MCF 10A (cell line): ENCODE measurements at regions not wholly inside any gene's neighbourhood (a gene's known extent, or its start where the extent isn't known, plus 50 kb on each side); places are given as distances from the start of the nearest gene placed in this dataset.

Source experiments
- BruUV-seq: library from RNA; stranded (reverse); fragments of 400-500 nt; replicated peaks from 2 replicates; lab custom pipeline; 2021; lab: Mats Ljungman, UMichigan
- CTCF ChIA-PET: fragments of 300-600 bp; sonication (Branson Sonifier 250); formaldehyde crosslinking; extraction: SDS; loops from one replicate; lab custom pipeline; 2021; ENCODE audit warnings: antibody characterized with exemption, inconsistent platforms; lab: Yijun Ruan, JAX
- POLR2A ChIA-PET: fragments of 300-600, 350-650 bp; sonication (Branson Sonifier 250); formaldehyde crosslinking; extraction: SDS; loops from one replicate; lab custom pipeline; 2020; ENCODE audit warnings: antibody characterized with exemption, inconsistent platforms; lab: Yijun Ruan, JAX
- DNase-seq: peaks from one replicate; pipeline ENCODE4 v3.0.0-alpha.2; 2018; ENCODE audit not compliant: unreplicated experiment
- H3K27ac Mint-ChIP-seq: one replicate; pipeline ENCODE4 v1.8.0; 2022; ENCODE audit warnings: mild to moderate bottlenecking, low read depth, mixed read lengths; ENCODE audit not compliant: unreplicated experiment
- H3K27me3 Mint-ChIP-seq: one replicate; pipeline ENCODE4 v1.8.0; 2022; ENCODE audit warnings: mixed read lengths; ENCODE audit not compliant: insufficient read depth, unreplicated experiment
- H3K36me3 Mint-ChIP-seq: one replicate; pipeline ENCODE4 v1.8.0; 2022; ENCODE audit warnings: mild to moderate bottlenecking, moderate library complexity, mixed read lengths; ENCODE audit not compliant: insufficient read depth, unreplicated experiment
- H3K4me1 Mint-ChIP-seq: one replicate; pipeline ENCODE4 v1.8.0; 2022; ENCODE audit warnings: mixed read lengths; ENCODE audit not compliant: insufficient read depth, unreplicated experiment
- H3K4me3 Mint-ChIP-seq: one replicate; pipeline ENCODE4 v1.8.0; 2022; ENCODE audit warnings: mild to moderate bottlenecking, moderate library complexity, mixed read lengths; ENCODE audit not compliant: unreplicated experiment
- H3K9me3 Mint-ChIP-seq: one replicate; pipeline ENCODE4 v1.8.0; 2022; ENCODE audit warnings: mixed read lengths; ENCODE audit not compliant: unreplicated experiment
- CTCF ChIP-seq: fragments of 200-600 bp; IDR thresholded peaks from one replicate; pipeline ENCODE4 v1.8.0; 2022; ENCODE audit warnings: antibody characterized with exemption, mild to moderate bottlenecking; ENCODE audit not compliant: unreplicated experiment
- intact Hi-C: fragments of 100-400 bp; cut with micrococcal nuclease; formaldehyde crosslinking; loops from 2 replicates; pipeline ENCODE4 v1.14.1; 2022

- no peak for DNase-seq
- intact Hi-C loops, result loop anchor here (10.0 kb wide), 1 partner anchor 338 kb away; no protein-coding TSS in a partner anchor
- Mint-ChIP-seq H3K27ac (peak overlapping the region; percentile 68), H3K4me3 (no peak overlapping the region), H3K36me3 (no peaks in the 10 kb centered on the region), H3K4me1 (no peaks in the 10 kb centered on the region), H3K9me3 (peaks cover 4% of the 10 kb centered on the region), H3K27me3 (no peaks in the 10 kb centered on the region)
- CTCF ChIA-PET, result no interaction called here
- no TSS peak for BruUV-seq
- POLR2A ChIA-PET, result no interaction called here
- no peak for TF ChIP-seq CTCF
These were observed 189.7 kb upstream of the SGCD start for GRCh38 chr5:156137071-156137869.

- no peak overlapping the region for H3K27ac Mint-ChIP-seq
- H3K4me3 Mint-ChIP-seq, result no peak overlapping the region
- peaks cover 7% of the 10 kb centered on the region for H3K4me1 Mint-ChIP-seq
- CTCF ChIA-PET, result no interaction called here
- no peak for DNase-seq
- POLR2A ChIA-PET, result no interaction called here
- BruUV-seq, result no TSS peak
- TF ChIP-seq CTCF, result no peak
- H3K36me3 Mint-ChIP-seq, result no peaks in the 10 kb centered on the region
- H3K27me3 Mint-ChIP-seq, result no peaks in the 10 kb centered on the region
- intact Hi-C loops, result no loop called here
- H3K9me3 Mint-ChIP-seq, result peaks cover 11% of the 10 kb centered on the region
These were observed 184.1 kb upstream of the SGCD start for GRCh38 chr5:156142867-156143266.

- H3K4me1 Mint-ChIP-seq, result peaks cover 10% of the 10 kb centered on the region
- no peak for TF ChIP-seq CTCF
- DNase-seq, result no peak
- H3K4me3 Mint-ChIP-seq, result no peak overlapping the region
- H3K27me3 Mint-ChIP-seq, result no peaks in the 10 kb centered on the region
- peaks cover 6% of the 10 kb centered on the region for H3K9me3 Mint-ChIP-seq
- no peak overlapping the region for H3K27ac Mint-ChIP-seq
- ChIA-PET CTCF (no interaction called here), POLR2A (interaction anchor here (0.5 kb wide), 1 partner anchor 20 kb away, joined by 3 read pairs; no protein-coding TSS in a partner anchor)
- no TSS peak for BruUV-seq
- intact Hi-C loops, result no loop called here
- H3K36me3 Mint-ChIP-seq, result no peaks in the 10 kb centered on the region
These were observed 179.6 kb upstream of the SGCD start for GRCh38 chr5:156147261-156147943.

GRCh38 chr5:156147944-156148285, 179.0 kb upstream of the SGCD start:
- no peak for DNase-seq
- POLR2A ChIA-PET, result no interaction called here
- no TSS peak for BruUV-seq
- no peak for TF ChIP-seq CTCF
- Mint-ChIP-seq H3K27ac (no peak overlapping the region), H3K4me1 (peaks cover 10% of the 10 kb centered on the region), H3K9me3 (peaks cover under 1% of the 10 kb centered on the region), H3K4me3 (no peak overlapping the region), H3K27me3 (no peaks in the 10 kb centered on the region), H3K36me3 (no peaks in the 10 kb centered on the region)
- CTCF ChIA-PET, result no interaction called here
- intact Hi-C loops, result no loop called here
